ENCODE measurements at regions not wholly inside any gene's neighbourhood (a gene's known extent, or its start where the extent isn't known, plus 50 kb on each side); places are given as distances from the start of the nearest gene placed in this dataset.
A peak's percentile ranks its signal among the peaks of the same experiment; 100 is the strongest.
"Not testable (repeated sequence)": the region's sequence is repeated elsewhere in the genome, so short reads cannot be mapped to it uniquely, and the experiment has no call there.

DNA sequence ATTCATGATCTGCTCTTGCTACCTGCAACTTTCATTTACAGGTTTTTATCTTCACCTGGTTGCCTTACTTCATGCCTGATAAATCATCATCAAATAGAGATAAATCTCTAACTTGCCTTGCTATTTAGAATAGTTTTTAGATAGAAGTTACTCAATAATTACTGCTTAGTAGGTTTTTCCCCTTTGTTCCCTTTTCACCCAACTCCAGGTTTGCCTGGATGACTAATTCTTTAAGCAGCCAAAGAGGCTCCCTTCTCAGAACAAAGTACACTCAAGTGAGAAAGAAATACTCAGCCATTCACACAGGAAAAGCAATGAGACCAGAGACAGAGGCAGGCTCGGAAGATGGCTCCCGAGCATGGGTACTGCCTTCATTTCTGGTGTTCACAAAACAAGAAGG is 268.1 kb upstream of the CRBN start:
- DNase-seq (ENCODE audit: low spot score) = no peak

GRCh38 chr3:3446251-3446650 is 266.8 kb upstream of the CRBN start:
- no peak for DNase-seq (ENCODE audit: low spot score)

GRCh38 chr3:3443482-3443881 is 264.0 kb upstream of the CRBN start:
- no peak for DNase-seq (ENCODE audit: low spot score)

DNA sequence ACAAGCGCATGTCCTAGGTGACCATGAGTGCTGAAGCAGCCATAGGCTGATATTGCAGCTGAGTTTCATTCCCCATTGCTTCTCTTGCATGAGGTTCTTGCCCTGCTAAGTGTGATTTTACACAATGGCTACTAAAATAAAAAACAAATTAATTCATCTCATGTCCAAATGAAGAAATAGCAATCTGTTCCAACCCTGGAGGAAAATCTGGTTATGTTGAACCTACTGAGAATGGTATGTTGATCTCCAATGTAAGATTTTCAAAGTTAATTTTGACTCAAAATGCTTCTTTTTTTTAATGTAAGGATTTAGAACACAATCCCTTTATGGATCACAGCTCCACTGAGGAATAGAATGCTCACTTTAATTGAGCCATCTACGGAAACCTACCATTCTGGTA is 254.2 kb upstream of the CRBN start:
- DNase-seq (ENCODE audit: low spot score) = no peak

DNA sequence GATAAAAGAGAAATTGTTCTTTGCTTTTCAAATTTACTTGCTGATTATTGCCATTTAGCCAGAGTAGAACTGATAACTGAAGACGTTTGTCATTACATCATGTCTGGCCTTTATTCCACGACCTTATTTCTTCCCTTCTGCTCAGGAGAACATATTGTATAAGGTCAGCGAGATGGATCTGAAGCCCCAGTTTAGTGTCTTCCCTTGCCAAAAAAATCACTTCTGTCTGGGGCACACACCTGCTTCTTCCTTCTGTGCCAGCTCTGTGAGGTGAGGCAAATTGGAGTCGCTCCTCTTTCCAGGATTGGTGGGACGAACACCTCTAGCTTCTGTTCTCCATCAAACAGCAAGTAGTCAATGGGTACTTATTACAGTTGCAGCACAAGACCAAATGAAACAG is 250.3 kb upstream of the CRBN start:
- no peak for DNase-seq (ENCODE audit: low spot score)

GRCh38 chr3:3407707-3408106 is 228.2 kb upstream of the CRBN start:
- peak; percentile 14 for DNase-seq (ENCODE audit: low spot score)

GRCh38 chr3:3405131-3405530 is 225.6 kb upstream of the CRBN start:
- no peak for DNase-seq (ENCODE audit: low spot score)

DNA sequence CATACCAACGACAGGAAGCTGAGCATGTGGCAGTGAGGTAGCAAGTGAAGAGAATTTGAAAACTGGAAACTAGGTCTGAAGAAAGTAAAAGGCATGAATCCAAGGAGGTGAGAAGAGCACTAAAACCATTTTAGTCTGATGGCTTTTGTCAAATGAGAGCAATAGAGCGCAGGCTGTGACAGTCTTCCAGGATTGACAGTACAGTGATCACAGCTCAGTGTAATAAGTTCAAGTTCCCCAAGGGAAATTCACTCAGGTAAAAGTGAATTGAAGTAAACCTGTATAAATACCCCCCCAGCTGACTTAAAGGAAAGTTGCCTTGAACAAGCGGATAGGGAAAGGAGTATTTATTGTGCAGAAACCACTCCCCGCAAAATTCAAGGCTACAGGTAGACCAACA is 224.2 kb upstream of the CRBN start:
- DNase-seq (ENCODE audit: low spot score) = no peak

- no peak for DNase-seq (ENCODE audit: low spot score)
Observed at GRCh38 chr3:3392946-3393345, 213.5 kb upstream of the CRBN start.

DNA sequence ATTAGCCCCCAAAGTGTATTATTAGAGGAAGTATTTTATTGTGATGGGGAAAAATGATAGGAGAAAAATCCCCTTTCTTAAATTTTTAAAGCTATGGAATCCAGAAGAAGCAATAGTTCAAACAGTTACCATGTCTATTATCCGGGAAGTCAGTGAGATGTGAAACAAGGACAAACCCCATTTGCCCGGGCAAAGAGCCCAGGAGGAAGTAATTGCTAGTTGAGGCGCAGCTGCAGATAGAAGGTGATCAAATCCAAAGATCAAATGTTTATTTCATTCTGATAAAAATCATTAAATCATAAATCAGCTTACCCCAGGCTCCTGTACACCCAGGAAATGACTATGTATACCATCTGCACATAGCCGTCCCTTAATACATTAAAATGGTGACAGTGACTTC is 204.0 kb upstream of the CRBN start:
- DNase-seq (ENCODE audit: low spot score) = no peak

DNA sequence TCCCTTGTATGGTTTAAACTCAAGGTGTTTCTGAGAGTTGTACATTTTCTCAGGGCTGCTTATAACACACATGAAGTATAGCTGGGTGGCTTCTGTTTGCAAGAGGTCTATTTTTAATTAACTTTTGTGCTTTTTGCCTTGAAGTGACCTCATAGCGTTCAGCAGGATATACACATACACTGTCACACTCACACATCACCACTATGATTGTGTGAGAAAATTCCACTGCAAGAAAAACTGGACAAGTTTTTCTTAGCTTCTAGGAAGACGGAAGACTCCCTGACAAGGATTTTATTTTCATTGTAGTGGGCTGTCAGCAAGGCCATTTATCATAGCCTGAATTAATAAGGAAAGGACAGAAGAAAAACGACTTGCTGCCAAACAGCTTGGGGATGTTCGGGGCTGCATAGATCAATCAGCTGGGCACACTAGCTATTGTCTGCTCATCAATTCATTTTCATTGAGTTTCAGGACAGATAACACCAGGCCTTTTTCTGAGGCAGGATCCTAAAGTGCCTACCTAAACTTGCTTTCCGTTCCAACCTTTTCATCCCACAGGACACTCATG is 192.8 kb upstream of the CRBN start:
- DNase-seq (ENCODE audit: low spot score) = no peak

- DNase-seq (ENCODE audit: low spot score) = no peak
Observed at GRCh38 chr3:3368306-3368705, 188.8 kb upstream of the CRBN start.

DNA sequence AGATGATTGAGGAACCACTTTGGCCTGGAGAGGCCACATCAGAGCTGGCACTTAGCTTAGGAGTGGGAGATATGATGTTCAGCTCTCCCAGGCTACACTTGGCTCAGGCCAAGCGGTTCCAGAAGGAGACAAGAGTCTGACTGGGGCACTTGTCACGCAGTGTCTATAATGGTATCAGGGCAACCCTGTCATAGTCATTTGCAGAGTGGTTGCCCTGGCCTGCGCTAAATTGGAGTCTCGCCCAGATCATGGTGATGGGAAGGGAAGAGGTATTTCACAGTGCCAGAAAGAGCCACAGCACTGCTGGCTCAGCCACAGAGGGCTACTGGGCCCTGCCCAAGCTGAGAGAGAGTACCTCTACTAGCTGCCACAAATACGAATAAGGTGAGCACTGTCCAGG is 186.9 kb upstream of the CRBN start:
- DNase-seq (ENCODE audit: low spot score) = peak; percentile 11

DNA sequence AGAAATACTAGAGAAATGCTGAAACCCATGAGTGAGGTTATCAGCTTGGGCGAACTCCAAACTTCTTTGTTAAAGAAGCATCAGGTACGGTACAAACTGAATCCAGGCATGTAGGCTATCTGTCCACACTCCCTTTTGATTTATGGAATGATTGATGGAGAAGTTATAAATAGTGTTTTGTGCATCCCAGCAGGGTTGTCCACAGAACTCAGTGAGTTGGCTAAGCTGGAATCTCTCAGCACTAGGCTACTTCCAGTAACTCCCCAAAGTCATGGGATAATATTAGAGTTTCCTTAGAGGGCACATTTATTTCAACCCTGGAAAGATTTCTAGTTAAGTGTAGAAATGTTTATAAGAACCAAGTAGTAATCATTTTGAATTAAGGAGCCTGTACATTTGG is 186.2 kb upstream of the CRBN start:
- no peak for DNase-seq (ENCODE audit: low spot score)

DNA sequence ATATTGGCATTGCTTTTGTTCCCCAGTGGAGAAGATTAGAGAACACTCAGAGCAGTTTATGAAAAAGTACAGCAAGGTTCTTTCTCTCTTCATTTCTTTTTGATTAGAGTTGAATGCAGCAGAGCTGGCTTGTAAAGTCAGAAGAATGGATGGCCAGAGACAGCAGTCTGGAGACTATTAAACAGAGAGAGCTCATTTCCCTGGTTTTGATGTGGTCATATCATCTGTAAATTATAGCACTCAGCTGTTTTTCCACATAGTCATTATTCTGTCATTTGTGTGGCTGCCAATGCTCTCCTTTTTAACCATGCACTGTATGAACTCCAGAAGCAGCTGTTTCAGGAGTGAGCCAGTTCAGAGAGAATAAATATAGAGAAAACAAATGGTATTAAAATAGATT is 177.4 kb upstream of the CRBN start:
- DNase-seq (ENCODE audit: low spot score) = no peak

GRCh38 chr3:3355442-3355841 is 176.0 kb upstream of the CRBN start:
- no peak for DNase-seq (ENCODE audit: low spot score)

DNA sequence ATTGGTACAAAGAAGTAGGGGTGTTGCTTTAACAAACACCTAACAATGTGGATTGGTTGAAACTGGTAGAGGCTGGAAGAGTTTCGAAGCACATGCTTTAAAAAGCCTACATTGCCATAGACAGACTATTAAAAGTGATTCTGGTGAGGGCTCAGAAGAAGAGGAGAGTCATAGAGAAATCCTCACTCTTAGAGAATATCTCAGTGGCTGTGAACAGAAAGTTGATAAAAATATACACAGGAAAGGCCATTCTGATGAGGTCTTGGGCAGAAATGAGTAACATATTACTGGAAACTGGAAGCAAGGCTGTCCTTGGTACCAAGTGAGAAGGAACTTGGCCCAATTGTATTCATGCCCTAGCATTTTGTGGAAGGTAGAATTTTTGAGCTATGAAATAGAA is 173.7 kb upstream of the CRBN start:
- no peak for DNase-seq (ENCODE audit: low spot score)

GRCh38 chr3:3351226-3351625 is 171.7 kb upstream of the CRBN start:
- DNase-seq (ENCODE audit: low spot score) = no peak

DNA sequence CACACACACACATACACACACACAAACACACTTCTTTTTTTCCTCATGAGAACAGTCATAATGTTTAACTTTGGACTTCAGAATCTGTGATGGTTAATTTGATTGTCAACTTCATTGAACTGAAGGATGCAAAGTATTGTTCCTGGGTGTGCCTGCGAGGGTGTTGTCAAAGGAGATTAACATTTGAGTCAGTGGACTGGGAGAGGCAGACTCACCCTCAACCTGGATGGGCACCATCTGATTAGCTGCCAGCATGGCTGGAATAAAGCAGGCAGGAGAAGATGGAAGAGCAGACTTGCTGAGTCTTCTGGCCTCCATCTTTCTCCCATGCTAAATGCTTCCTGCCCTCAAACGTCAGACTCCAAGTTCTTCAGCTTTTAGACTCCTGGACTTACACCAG is 167.6 kb upstream of the CRBN start:
- not testable (repeated sequence) for DNase-seq (ENCODE audit: low spot score)

- DNase-seq (ENCODE audit: low spot score) = no peak
Observed at GRCh38 chr3:3346556-3346955, 167.1 kb upstream of the CRBN start.

DNA sequence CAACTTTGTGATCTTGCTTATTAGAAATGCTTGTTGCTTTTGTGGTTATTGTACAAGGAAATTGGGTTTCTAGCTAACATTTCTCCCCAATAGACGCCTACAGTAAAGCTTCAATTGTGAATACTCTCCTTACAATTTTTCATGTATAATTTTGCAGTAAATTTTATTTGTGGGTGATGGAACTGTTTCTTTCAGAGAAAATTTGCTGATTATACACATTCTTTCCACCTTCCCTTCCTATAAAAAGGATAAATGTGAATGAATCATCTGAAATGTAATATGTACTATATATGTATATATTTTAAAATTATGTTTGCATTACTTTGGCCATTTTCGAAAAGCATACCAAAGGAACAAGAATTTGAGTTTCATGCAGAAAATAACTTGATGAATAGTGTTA is 162.7 kb upstream of the CRBN start:
- DNase-seq (ENCODE audit: low spot score) = no peak

DNA sequence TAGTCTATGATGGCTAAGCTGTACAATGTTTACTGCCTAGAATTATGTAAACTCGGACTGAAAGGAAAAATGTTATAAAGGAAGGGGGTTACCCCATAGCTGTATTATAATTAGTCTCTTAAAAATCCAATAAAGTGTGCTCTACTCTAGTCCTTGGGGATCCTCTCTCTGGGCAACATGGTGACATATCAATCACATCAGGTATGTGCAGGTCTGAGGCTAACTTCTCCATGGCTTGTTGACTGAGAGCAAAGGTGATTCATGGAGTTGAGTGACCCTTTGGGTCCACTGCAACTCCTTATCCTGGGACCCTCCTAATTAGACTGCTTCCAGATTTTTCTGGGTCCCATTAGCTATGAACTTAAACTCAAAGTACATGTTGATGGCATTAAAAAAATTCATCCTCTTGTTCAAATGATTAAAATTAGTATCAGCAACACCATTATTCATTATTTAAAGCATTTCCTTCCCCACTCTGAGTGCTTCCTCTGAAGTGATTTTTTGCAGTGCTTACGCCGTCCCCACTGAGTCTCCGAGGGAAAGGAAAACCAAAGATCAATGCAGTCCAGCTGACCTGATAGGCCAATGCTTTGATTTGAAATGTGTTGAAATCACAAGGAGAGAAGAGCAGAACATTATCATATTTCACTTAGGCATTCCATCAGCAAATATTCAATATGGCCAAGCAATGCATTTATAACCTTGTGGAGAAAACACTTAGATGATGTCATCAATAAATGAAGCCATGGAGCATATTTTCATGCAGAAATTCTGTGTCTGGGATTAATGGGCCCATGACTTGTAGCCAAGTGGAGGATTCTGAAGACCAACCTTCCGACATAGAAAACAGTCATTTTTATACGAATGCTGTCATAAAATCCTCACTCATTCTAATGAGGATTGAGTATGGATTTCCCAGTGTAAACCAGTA is 161.7 kb upstream of the CRBN start:
- DNase-seq (ENCODE audit: low spot score) = no peak

DNA sequence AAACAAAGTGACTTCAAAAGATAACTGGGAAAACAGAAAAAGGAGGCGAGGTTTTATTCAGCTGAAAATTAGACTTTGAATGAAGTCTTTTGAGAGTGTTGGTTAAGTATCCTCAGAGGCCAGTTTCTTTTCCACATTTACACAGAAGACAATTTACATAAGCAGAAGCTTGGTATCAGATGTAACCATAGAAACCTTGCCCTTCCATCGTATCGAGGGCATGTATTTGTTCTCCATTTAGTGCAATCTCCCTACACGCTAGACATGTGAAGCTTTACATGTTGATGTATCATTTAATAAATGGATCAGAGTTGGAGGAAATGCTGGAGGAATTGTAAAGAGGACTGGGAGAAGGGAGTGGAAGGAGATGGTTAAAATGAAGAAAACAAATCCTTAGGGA is 161.0 kb upstream of the CRBN start:
- DNase-seq (ENCODE audit: low spot score) = no peak

GRCh38 chr3:3335903-3336302 is 156.4 kb upstream of the CRBN start:
- no peak for DNase-seq (ENCODE audit: low spot score)
